ENCODE measurements at regions not wholly inside any gene's neighbourhood (a gene's known extent, or its start where the extent isn't known, plus 50 kb on each side); places are given as distances from the start of the nearest gene placed in this dataset.

GRCh38 chr7:52758356-52758755 is 277.1 kb upstream of the POM121L12 start:
- H3K9ac ChIP-seq (ENCODE audit: low read length): no peak overlapping the region
- no peak overlapping the region for H3K4me3 ChIP-seq (ENCODE audit: insufficient read depth, low read length, poor library complexity, severe bottlenecking)
- H3K79me2 ChIP-seq (ENCODE audit: insufficient read depth, low read length): no peaks in the 10 kb centered on the region
- no peaks in the 10 kb centered on the region for H4K20me1 ChIP-seq (ENCODE audit: low read depth, low read length)
- no peak overlapping the region for H3K27ac ChIP-seq (ENCODE audit: low read depth, low read length)
- H3K27me3 ChIP-seq (ENCODE audit: low read length): no peaks in the 10 kb centered on the region
- H3K9me2 ChIP-seq (replicated peaks; ENCODE audit: insufficient read depth, low read length): no peaks in the 10 kb centered on the region
- no peak for TF ChIP-seq EZH2phosphoT487 (conservative IDR thresholded peaks at IDR 0.05; ENCODE audit: low read length)
- TF ChIP-seq CTCF (IDR thresholded peaks at IDR 0.05; ENCODE audit: insufficient read depth, low read length, poor library complexity, severe bottlenecking): no peak
- H3F3A ChIP-seq (ENCODE audit: insufficient read depth): no peaks in the 10 kb centered on the region
- H3K9me3 ChIP-seq (ENCODE audit: insufficient read depth, low read length): no peaks in the 10 kb centered on the region
- H3K4me2 ChIP-seq (ENCODE audit: low read depth, low read length, poor library complexity, severe bottlenecking): no peak overlapping the region
- no peaks in the 10 kb centered on the region for H3K36me3 ChIP-seq (ENCODE audit: low read length)
- no peak overlapping the region for H2AFZ ChIP-seq (ENCODE audit: low read depth, low read length, severe bottlenecking)

GRCh38 chr7:52753855-52754254 is 281.6 kb upstream of the POM121L12 start:
- Histone ChIP-seq H3K9ac (ENCODE audit: low read length) (no peak overlapping the region), H3F3A (ENCODE audit: insufficient read depth) (no peaks in the 10 kb centered on the region), H3K4me2 (ENCODE audit: low read depth, low read length, poor library complexity, severe bottlenecking) (no peak overlapping the region), H3K27me3 (ENCODE audit: low read length) (no peaks in the 10 kb centered on the region), H3K4me3 (ENCODE audit: insufficient read depth, low read length, poor library complexity, severe bottlenecking) (no peak overlapping the region), H4K20me1 (ENCODE audit: low read depth, low read length) (no peaks in the 10 kb centered on the region), H2AFZ (ENCODE audit: low read depth, low read length, severe bottlenecking) (no peak overlapping the region), H3K27ac (ENCODE audit: low read depth, low read length) (no peak overlapping the region), H3K9me3 (ENCODE audit: insufficient read depth, low read length) (no peaks in the 10 kb centered on the region), H3K36me3 (ENCODE audit: low read length) (no peaks in the 10 kb centered on the region), H3K9me2 (replicated peaks; ENCODE audit: insufficient read depth, low read length) (no peaks in the 10 kb centered on the region), H3K79me2 (ENCODE audit: insufficient read depth, low read length) (no peaks in the 10 kb centered on the region)
- TF ChIP-seq CTCF (IDR thresholded peaks at IDR 0.05; ENCODE audit: insufficient read depth, low read length, poor library complexity, severe bottlenecking) (no peak), EZH2phosphoT487 (conservative IDR thresholded peaks at IDR 0.05; ENCODE audit: low read length) (no peak)

GRCh38 chr7:52752891-52753290 is 282.5 kb upstream of the POM121L12 start:
- Histone ChIP-seq H3K27me3 (ENCODE audit: low read length) (no peaks in the 10 kb centered on the region), H3K9me3 (ENCODE audit: insufficient read depth, low read length) (no peaks in the 10 kb centered on the region), H4K20me1 (ENCODE audit: low read depth, low read length) (no peaks in the 10 kb centered on the region), H3K27ac (ENCODE audit: low read depth, low read length) (no peak overlapping the region), H3K4me3 (ENCODE audit: insufficient read depth, low read length, poor library complexity, severe bottlenecking) (no peak overlapping the region), H2AFZ (ENCODE audit: low read depth, low read length, severe bottlenecking) (no peak overlapping the region), H3K9me2 (replicated peaks; ENCODE audit: insufficient read depth, low read length) (no peaks in the 10 kb centered on the region), H3F3A (ENCODE audit: insufficient read depth) (no peaks in the 10 kb centered on the region), H3K4me2 (ENCODE audit: low read depth, low read length, poor library complexity, severe bottlenecking) (no peak overlapping the region), H3K79me2 (ENCODE audit: insufficient read depth, low read length) (no peaks in the 10 kb centered on the region), H3K9ac (ENCODE audit: low read length) (no peak overlapping the region), H3K36me3 (ENCODE audit: low read length) (no peaks in the 10 kb centered on the region)
- TF ChIP-seq CTCF (IDR thresholded peaks at IDR 0.05; ENCODE audit: insufficient read depth, low read length, poor library complexity, severe bottlenecking): no peak

- Histone ChIP-seq H3K9me2 (replicated peaks; ENCODE audit: insufficient read depth, low read length) (no peaks in the 10 kb centered on the region), H2AFZ (ENCODE audit: low read depth, low read length, severe bottlenecking) (no peak overlapping the region), H3K27me3 (ENCODE audit: low read length) (no peaks in the 10 kb centered on the region), H3K4me3 (ENCODE audit: insufficient read depth, low read length, poor library complexity, severe bottlenecking) (no peak overlapping the region), H3K36me3 (ENCODE audit: low read length) (no peaks in the 10 kb centered on the region), H4K20me1 (ENCODE audit: low read depth, low read length) (no peaks in the 10 kb centered on the region), H3K27ac (ENCODE audit: low read depth, low read length) (no peak overlapping the region), H3K4me2 (ENCODE audit: low read depth, low read length, poor library complexity, severe bottlenecking) (no peak overlapping the region), H3K9ac (ENCODE audit: low read length) (no peak overlapping the region), H3F3A (ENCODE audit: insufficient read depth) (no peaks in the 10 kb centered on the region), H3K9me3 (ENCODE audit: insufficient read depth, low read length) (no peaks in the 10 kb centered on the region), H3K79me2 (ENCODE audit: insufficient read depth, low read length) (no peaks in the 10 kb centered on the region)
- no peak for TF ChIP-seq EZH2phosphoT487 (conservative IDR thresholded peaks at IDR 0.05; ENCODE audit: low read length)
- TF ChIP-seq CTCF (IDR thresholded peaks at IDR 0.05; ENCODE audit: insufficient read depth, low read length, poor library complexity, severe bottlenecking): peak; percentile 10
Observed at GRCh38 chr7:52749880-52750279, 285.6 kb upstream of the POM121L12 start.
